ENCODE measurements at regions not wholly inside any gene's neighbourhood (a gene's known extent, or its start where the extent isn't known, plus 50 kb on each side); places are given as distances from the start of the nearest gene placed in this dataset.

- DNase-seq (ENCODE audit: low read depth), result no peak
- no peak overlapping the region for H3K4me3 ChIP-seq (ENCODE audit: low read depth, low read length)
- TF ChIP-seq CTCF (conservative IDR thresholded peaks at IDR 0.05; ENCODE audit: low read depth, low read length), result no peak
These were observed 1071.2 kb downstream of the EFNB2 start for GRCh38 chr13:105464249-105464648.

GRCh38 chr13:105463011-105463501, 1072.4 kb downstream of the EFNB2 start:
- no peak for DNase-seq (ENCODE audit: low read depth)
- no peak overlapping the region for H3K4me3 ChIP-seq (ENCODE audit: low read depth, low read length)
- no peak for TF ChIP-seq CTCF (conservative IDR thresholded peaks at IDR 0.05; ENCODE audit: low read depth, low read length)

GRCh38 chr13:105462098-105462497, 1073.4 kb downstream of the EFNB2 start:
- no peak overlapping the region for H3K4me3 ChIP-seq (ENCODE audit: low read depth, low read length)
- TF ChIP-seq CTCF (conservative IDR thresholded peaks at IDR 0.05; ENCODE audit: low read depth, low read length), result no peak
- no peak for DNase-seq (ENCODE audit: low read depth)

GRCh38 chr13:105452895-105453294, 1082.6 kb downstream of the EFNB2 start:
- TF ChIP-seq CTCF (conservative IDR thresholded peaks at IDR 0.05; ENCODE audit: low read depth, low read length), result no peak
- H3K4me3 ChIP-seq (ENCODE audit: low read depth, low read length), result no peak overlapping the region
- DNase-seq (ENCODE audit: low read depth), result no peak

- DNase-seq (ENCODE audit: low read depth), result no peak
- no peak for TF ChIP-seq CTCF (conservative IDR thresholded peaks at IDR 0.05; ENCODE audit: low read depth, low read length)
- H3K4me3 ChIP-seq (ENCODE audit: low read depth, low read length), result no peak overlapping the region
These were observed 1084.7 kb downstream of the EFNB2 start for GRCh38 chr13:105450784-105451183.

- no peak for DNase-seq (ENCODE audit: low read depth)
- no peak overlapping the region for H3K4me3 ChIP-seq (ENCODE audit: low read depth, low read length)
- TF ChIP-seq CTCF (conservative IDR thresholded peaks at IDR 0.05; ENCODE audit: low read depth, low read length), result no peak
These were observed 1086.7 kb downstream of the EFNB2 start for GRCh38 chr13:105448811-105449210.

- no peak overlapping the region for H3K4me3 ChIP-seq (ENCODE audit: low read depth, low read length)
- no peak for TF ChIP-seq CTCF (conservative IDR thresholded peaks at IDR 0.05; ENCODE audit: low read depth, low read length)
- DNase-seq (ENCODE audit: low read depth), result no peak
These were observed 1089.3 kb downstream of the EFNB2 start for GRCh38 chr13:105446197-105446596.
